GM12864 (cell line): ENCODE measurements at regions not wholly inside any gene's neighbourhood (a gene's known extent, or its start where the extent isn't known, plus 50 kb on each side); places are given as distances from the start of the nearest gene placed in this dataset.

Experiments used
- DNase-seq: peaks from one replicate; pipeline ENCODE4 v3.0.0-alpha.2; 2011; ENCODE audit warnings: low read depth
- H3K4me3 ChIP-seq: 2 replicates; pipeline ENCODE4 v1.5.1; 2011; ENCODE audit warnings: mild to moderate bottlenecking, low read depth, low read length, control low read depth
- TF ChIP-seq, protein P1 (sequence below): IDR thresholded peaks from 2 replicates; pipeline ENCODE4 v1.5.1; 2011; ENCODE audit warnings: low read depth, mild to moderate bottlenecking, moderate library complexity, low read length, control low read depth, inconsistent platforms; ENCODE audit errors: missing control alignments

DNA sequence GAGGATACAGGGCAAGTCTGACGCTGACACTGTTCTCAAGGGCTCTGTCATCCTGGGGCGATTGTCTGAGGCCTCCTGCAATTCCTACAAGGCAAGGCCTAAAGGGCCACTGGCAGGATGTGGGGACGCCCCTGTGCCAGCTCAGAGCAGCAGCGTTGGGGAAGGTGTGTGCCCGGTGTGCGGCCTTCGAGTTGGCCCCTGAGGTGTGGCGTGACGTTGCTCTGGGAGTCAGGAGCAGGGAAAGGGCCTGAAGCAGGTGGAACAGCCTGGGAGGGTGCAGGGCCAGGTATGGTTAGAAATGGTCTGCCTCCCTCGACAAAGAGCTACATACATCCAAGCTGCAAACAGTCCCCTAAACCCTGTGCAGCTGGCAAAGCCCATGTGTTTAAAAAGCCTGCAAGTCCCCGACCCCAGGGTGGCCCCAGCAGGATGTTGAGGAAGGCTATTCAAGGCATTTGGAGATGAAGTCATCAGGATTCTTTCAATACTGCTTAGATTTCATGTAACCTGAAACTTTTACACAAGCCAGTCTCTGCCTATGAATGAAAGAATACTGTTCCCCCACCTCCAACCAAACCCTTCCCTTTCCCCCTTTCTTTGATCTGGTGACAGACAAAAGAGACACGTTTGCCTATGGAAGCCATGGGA lies 142.5 kb upstream of the TNS3 start:
- TF ChIP-seq, protein P1, sequence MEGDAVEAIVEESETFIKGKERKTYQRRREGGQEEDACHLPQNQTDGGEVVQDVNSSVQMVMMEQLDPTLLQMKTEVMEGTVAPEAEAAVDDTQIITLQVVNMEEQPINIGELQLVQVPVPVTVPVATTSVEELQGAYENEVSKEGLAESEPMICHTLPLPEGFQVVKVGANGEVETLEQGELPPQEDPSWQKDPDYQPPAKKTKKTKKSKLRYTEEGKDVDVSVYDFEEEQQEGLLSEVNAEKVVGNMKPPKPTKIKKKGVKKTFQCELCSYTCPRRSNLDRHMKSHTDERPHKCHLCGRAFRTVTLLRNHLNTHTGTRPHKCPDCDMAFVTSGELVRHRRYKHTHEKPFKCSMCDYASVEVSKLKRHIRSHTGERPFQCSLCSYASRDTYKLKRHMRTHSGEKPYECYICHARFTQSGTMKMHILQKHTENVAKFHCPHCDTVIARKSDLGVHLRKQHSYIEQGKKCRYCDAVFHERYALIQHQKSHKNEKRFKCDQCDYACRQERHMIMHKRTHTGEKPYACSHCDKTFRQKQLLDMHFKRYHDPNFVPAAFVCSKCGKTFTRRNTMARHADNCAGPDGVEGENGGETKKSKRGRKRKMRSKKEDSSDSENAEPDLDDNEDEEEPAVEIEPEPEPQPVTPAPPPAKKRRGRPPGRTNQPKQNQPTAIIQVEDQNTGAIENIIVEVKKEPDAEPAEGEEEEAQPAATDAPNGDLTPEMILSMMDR, result no peak
- no peak for DNase-seq
- H3K4me3 ChIP-seq, result no peak overlapping the region

DNA sequence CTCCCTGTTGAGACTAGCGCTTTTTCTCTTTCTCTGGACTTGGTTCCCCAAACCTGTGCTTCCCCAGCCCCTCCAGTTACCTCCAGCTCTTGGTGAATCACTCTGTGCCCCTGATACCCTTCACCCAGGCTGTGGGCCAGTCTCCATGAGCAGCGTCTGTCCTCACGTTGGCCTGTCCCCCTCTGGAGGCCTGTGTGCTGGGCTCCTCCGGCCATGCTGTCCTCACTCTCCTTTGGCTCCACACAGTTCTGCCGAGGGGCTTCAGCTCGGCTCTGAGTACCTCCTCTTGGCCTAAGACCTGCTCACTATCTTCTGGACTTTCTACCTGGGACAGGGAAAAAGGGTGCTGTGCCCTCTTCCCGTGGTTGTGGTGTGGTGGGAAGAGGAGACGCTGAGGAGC lies 140.2 kb upstream of the TNS3 start:
- no peak for DNase-seq
- H3K4me3 ChIP-seq, result no peak overlapping the region
- TF ChIP-seq, protein P1, result no peak

DNA sequence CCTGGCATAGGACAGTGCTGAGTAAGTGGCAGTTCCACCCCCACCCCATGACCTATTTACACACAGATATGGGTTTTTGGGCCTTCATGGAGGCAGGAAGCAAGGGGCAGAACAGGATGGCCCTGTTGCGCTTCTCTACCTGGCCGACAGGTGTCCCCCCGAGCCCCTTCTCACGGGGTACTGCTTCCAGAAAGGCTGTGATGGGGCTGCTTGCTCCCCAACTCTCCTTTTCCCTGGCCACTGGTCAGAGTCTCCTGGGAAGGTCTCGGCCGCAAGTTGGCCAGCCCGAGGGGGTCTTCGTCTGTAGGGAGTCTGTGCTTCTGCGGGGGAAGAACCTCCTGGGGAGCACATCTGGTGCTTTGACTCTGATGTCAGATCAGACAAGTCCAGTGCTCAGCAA lies 139.8 kb upstream of the TNS3 start:
- DNase-seq, result no peak
- TF ChIP-seq, protein P1, result peak; percentile 73
- no peak overlapping the region for H3K4me3 ChIP-seq

DNA sequence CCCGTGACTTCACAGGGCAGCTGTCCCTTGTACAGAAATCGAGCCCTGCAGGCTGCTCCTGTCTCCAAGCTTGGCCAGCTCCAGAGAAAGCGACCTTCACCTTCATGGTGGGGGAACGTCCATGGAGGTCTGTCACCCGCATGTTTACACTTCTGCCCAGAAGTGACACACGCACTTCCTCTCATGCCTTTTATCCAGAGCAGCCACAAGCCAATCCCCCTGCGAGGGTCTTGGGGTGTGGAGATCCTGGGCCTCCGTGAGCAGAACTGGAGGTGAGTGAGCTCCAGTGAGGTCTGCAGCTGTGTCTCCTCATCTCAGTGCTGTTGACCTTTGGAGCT lies 139.0 kb upstream of the TNS3 start:
- TF ChIP-seq, protein P1, result no peak
- DNase-seq, result no peak
- H3K4me3 ChIP-seq, result no peak overlapping the region

DNA sequence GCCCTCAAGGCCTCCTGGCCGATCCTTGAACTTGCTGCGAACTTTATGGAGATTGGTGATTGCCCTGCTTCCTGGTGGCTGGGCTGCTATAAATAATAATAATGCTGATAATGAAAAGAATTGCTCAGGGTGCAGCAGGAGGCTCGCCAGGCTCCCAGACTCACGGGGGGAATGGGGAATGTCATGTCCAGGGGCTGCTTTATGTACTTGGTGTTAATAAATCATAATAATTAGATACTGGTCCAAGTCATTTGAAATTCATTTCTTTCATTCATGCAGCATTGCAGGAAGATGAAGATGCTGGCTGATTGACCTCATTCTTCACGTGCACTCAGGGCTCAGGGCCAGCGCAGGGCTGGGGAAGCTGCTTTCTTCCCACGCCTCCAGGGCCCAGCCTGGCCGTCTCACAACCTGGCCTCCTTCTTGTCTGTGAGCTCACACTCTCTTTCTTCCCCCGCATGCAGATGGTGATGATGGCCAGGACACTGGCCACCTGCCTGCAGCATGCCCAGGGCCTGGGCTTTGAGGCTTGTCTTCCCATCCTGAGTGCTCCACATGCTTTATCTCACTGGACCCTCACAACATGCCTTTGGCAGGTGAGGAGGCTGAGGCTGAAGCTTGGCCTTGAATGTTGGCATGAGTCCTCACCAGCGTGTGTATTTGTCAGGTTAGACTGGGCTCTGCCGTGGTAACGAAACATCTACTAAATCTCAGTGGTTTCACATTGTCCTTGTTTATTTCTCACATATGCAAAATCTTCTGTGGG lies 138.4 kb upstream of the TNS3 start:
- DNase-seq, result no peak
- no peak overlapping the region for H3K4me3 ChIP-seq
- TF ChIP-seq, protein P1, result no peak

DNA sequence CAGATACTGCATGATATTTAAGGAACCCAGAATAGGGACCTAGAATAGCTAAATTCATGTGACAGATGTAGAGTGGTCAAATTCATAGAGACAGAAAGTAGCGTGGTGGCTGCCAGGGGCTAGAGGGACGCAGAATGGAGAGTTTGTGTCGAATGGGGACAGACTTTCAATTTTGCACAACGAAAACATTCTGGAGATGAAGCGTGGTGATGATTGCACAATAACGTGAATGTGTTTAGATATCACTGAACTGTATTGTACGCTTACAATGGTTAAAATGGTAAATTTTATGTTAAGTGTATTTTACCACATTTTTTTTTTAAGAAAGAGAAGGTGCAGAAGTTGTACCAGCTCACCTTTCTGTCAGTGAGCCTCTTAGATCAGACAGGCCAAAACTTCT lies 137.8 kb upstream of the TNS3 start:
- H3K4me3 ChIP-seq, result no peak overlapping the region
- TF ChIP-seq, protein P1, result no peak
- DNase-seq, result no peak

DNA sequence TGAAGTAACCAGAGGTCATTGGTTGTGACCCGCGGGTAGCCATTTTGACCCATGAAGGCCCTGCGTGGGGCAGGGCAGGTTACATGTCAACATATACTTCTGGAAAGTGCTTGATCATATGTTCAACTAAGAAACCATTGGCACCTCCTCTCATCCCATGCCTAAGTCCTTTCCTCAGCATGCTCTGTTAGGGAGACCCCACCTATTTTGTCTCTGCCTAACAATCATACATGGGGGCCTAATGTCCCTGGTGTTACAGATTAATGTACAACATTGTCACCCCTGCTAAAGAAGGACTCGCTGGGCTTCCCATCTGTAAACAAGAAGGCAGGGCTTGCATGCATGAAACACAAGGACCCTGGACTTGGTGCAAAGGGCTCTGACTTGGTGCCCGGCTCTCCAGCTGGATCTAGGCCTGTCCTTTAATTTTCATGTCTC lies 133.7 kb upstream of the TNS3 start:
- TF ChIP-seq, protein P1, result no peak
- H3K4me3 ChIP-seq, result no peak overlapping the region
- DNase-seq, result no peak
